K562 (cell line): ENCODE measurements at regions not wholly inside any gene's neighbourhood (a gene's known extent, or its start where the extent isn't known, plus 50 kb on each side); places are given as distances from the start of the nearest gene placed in this dataset.

Experiments
- ATAC-seq: fragments of 200-7000 bp; cut with Tn5 transposase; 3 replicates; pipeline ENCODE4 v1.9.1; 2020; ENCODE audit warnings: moderate library complexity
- BruUV-seq: library from RNA; stranded (reverse); fragments of 400-500 nt; replicated peaks from 2 replicates; lab custom pipeline; 2021; lab: Mats Ljungman, UMichigan
- CTCF ChIA-PET: fragments of 300-600 bp; formaldehyde crosslinking; extraction: SDS; loops from one replicate; lab custom pipeline; 2021; ENCODE audit warnings: low intra/inter-chr PET ratio; lab: Yijun Ruan, JAX
- POLR2A ChIA-PET: fragments of 300-600, 350-650 bp; sonication (Branson Sonifier 250); formaldehyde crosslinking; extraction: SDS; loops from one replicate; lab custom pipeline; 2021; ENCODE audit warnings: antibody characterized with exemption, inconsistent platforms; lab: Yijun Ruan, JAX
- DNase-seq, 4 experiments: peaks; one replicate each; pipeline versions ENCODE4 v3.0.0 to v3.0.0-alpha.2; 2011 to 2018; ENCODE audit warnings: low spot score in 3 of 4, mixed read lengths in 3 of 4; ENCODE audit errors: extremely low read depth in 1 of 4
- FAIRE-seq: peaks from 2 replicates; lab custom pipeline; 2011; peaks lifted over from hg19 to GRCh38; lab: Jason Lieb, UNC
- H2AFZ ChIP-seq: 2 replicates; pipeline ENCODE4 v1.6.0; 2011; ENCODE audit warnings: low read depth, low read length, control low read depth, inconsistent platforms
- H3K27ac ChIP-seq: fragments of 200-600 bp; 3 replicates; pipeline ENCODE4 v1.8.0; 2011; ENCODE audit warnings: low read depth, mild to moderate bottlenecking, control low read depth, inconsistent platforms, low read length, moderate library complexity, mixed read lengths; ENCODE audit errors: extremely low read depth
- H3K27me3 ChIP-seq, 2 experiments: fragments of 300-600 bp in 1 of 2; 2 replicates in 1 of 2; 3 replicates in 1 of 2; pipeline versions ENCODE4 v1.6.0 to v1.8.0; 2011; ENCODE audit warnings: inconsistent platforms in 2 of 2, low read length in 2 of 2, mild to moderate bottlenecking in 1 of 2, mixed read lengths in 1 of 2, moderate library complexity in 1 of 2; ENCODE audit not compliant: control insufficient read depth in 2 of 2, insufficient read depth in 2 of 2
- H3K36me3 ChIP-seq: fragments of 300-600 bp; 3 replicates; pipeline ENCODE4 v1.8.0; 2011; ENCODE audit warnings: mild to moderate bottlenecking, low read length, inconsistent platforms; ENCODE audit not compliant: control insufficient read depth, insufficient read depth
- H3K4me1 ChIP-seq, 2 experiments: fragments of 200-600 bp in 1 of 2; replicated peaks in 1 of 2; 2 replicates in 1 of 2; 3 replicates in 1 of 2; pipeline versions ENCODE4 v1.5.1 to v1.8.0; 2011; ENCODE audit warnings: inconsistent platforms in 2 of 2, low read length in 2 of 2, mild to moderate bottlenecking in 1 of 2, mixed read lengths in 1 of 2, moderate library complexity in 1 of 2; ENCODE audit not compliant: control insufficient read depth in 2 of 2, insufficient read depth in 2 of 2
- H3K4me2 ChIP-seq: 2 replicates; pipeline ENCODE4 v1.6.1; 2011; ENCODE audit warnings: low read length, control low read depth, inconsistent platforms, mixed read lengths; ENCODE audit not compliant: insufficient read depth
- H3K4me3 ChIP-seq: fragments of 200-600 bp; sonication (generic), shearing (Covaris generic); 2 replicates; pipeline ENCODE4 v1.5.1; 2016; ENCODE audit warnings: control low read depth, inconsistent platforms
- H3K79me2 ChIP-seq: fragments of 200-600 bp; 3 replicates; pipeline ENCODE4 v1.8.0; 2011; ENCODE audit warnings: low read length, inconsistent platforms; ENCODE audit not compliant: control insufficient read depth, insufficient read depth
- H3K9ac ChIP-seq, 2 experiments: 2 replicates each; pipeline versions ENCODE4 v1.6.0 to v1.6.1; 2011; ENCODE audit warnings: low read depth in 2 of 2, low read length in 2 of 2, control low read depth in 1 of 2, inconsistent platforms in 1 of 2, mild to moderate bottlenecking in 1 of 2, mixed read lengths in 1 of 2; ENCODE audit not compliant: insufficient read depth in 1 of 2
- H3K9me1 ChIP-seq: one replicate; pipeline ENCODE4 v1.6.0; 2011; ENCODE audit warnings: inconsistent platforms, mild to moderate bottlenecking, low read length, moderate library complexity; ENCODE audit not compliant: control insufficient read depth, insufficient read depth
- H3K9me3 ChIP-seq: replicated peaks from 2 replicates; pipeline ENCODE4 v1.5.1; 2011; ENCODE audit warnings: low read depth, low read length, inconsistent platforms; ENCODE audit not compliant: control insufficient read depth, insufficient read depth
- H4K20me1 ChIP-seq: replicated peaks from 2 replicates; pipeline ENCODE4 v1.6.1; 2011; ENCODE audit warnings: low read length, inconsistent platforms, mixed read lengths; ENCODE audit not compliant: control insufficient read depth, insufficient read depth
- FOXK1 ChIP-seq: sonication (generic); formaldehyde crosslinking; IDR thresholded peaks from 2 replicates; pipeline ENCODE4 v1.8.0; 2022; ENCODE audit warnings: missing genetic modification reagents, mild to moderate bottlenecking, borderline replicate concordance
- HMG20A ChIP-seq: fragments of 450-650 bp; formaldehyde crosslinking; conservative IDR thresholded peaks from 2 replicates; pipeline ENCODE4 v1.4.0; 2020; ENCODE audit warnings: mild to moderate bottlenecking, mixed read lengths
- MED1 ChIP-seq: sonication (generic); formaldehyde crosslinking; IDR thresholded peaks from 2 replicates; pipeline ENCODE4 v1.8.1; 2023; ENCODE audit warnings: missing genetic modification reagents, borderline replicate concordance
- MIER1 ChIP-seq: fragments of 450-650 bp; IDR thresholded peaks from 2 replicates; pipeline ENCODE4 v1.6.1; 2016; ENCODE audit warnings: antibody characterized with exemption, mild to moderate bottlenecking, low read depth
- NFIC ChIP-seq: fragments of 450-650 bp; IDR thresholded peaks from 2 replicates; pipeline ENCODE4 v1.6.1; 2017; ENCODE audit warnings: mild to moderate bottlenecking, inconsistent platforms
- PURB ChIP-seq: sonication (generic); formaldehyde crosslinking; IDR thresholded peaks from 2 replicates; pipeline ENCODE4 v1.9.0; 2021; ENCODE audit warnings: low read depth, mild to moderate bottlenecking, missing genetic modification reagents
- RBM22 ChIP-seq: fragments of 200-400 bp; formaldehyde crosslinking; IDR thresholded peaks from 2 replicates; pipeline ENCODE4 v1.6.1; 2018; ENCODE audit warnings: low read length, low read depth; ENCODE audit not compliant: poor library complexity, severe bottlenecking
- ZC3H4 ChIP-seq: sonication (generic); formaldehyde crosslinking; IDR thresholded peaks from 2 replicates; pipeline ENCODE4 v1.9.0; 2021; ENCODE audit warnings: missing genetic modification reagents, borderline replicate concordance
- ZNF232 ChIP-seq: sonication (generic); formaldehyde crosslinking; IDR thresholded peaks from 2 replicates; pipeline ENCODE4 v1.8.0; 2022; ENCODE audit warnings: mild to moderate bottlenecking, missing genetic modification reagents
- ZNF766 ChIP-seq: fragments of 200-800 bp; sonication (Bioruptor generic); conservative IDR thresholded peaks from 2 replicates; pipeline ENCODE4 v1.6.1; 2016; ENCODE audit warnings: missing genetic modification characterization, missing compliant biosample characterization
- WGBS: fragments of 100-300 bp; shearing (Covaris generic); methylation state at CpG from one replicate; pipeline ENCODE4 v1.1.6; 2016; ENCODE audit warnings: low coverage, mixed read lengths; ENCODE audit not compliant: insufficient coverage; ENCODE audit errors: missing lambda C conversion rate; 5-methylcytosine and 5-hydroxymethylcytosine counted together
- in situ Hi-C: fragments of 300-500 bp; cut with MboI; formaldehyde crosslinking; loops from 4 replicates; pipeline ENCODE4 v1.15.0; 2018; ENCODE audit warnings: inconsistent platforms, mixed read lengths
- intact Hi-C: fragments of 100-400 bp; cut with micrococcal nuclease; formaldehyde crosslinking; loops from 2 replicates; pipeline ENCODE4 v1.14.2; 2022
- TF ChIP-seq, protein P1 (sequence below), 2 experiments: fragments of 450-650 bp in 1 of 2; IDR thresholded peaks; 2 replicates each; pipeline ENCODE4 v1.6.1; 2011 to 2017; ENCODE audit warnings: low read depth in 2 of 2, antibody characterized with exemption in 1 of 2, borderline replicate concordance in 1 of 2, low read length in 1 of 2, mild to moderate bottlenecking in 1 of 2, mixed read lengths in 1 of 2; ENCODE audit not compliant: control insufficient read depth in 1 of 2
- TF ChIP-seq, protein P2 (sequence below), 3 experiments: fragments of 200-800 bp in 1 of 3; fragments of 250-450 bp in 1 of 3; fragments of 450-650 bp in 1 of 3; sonication (Bioruptor Pico) in 1 of 3; sonication (Bioruptor generic) in 1 of 3; formaldehyde crosslinking in 1 of 3; IDR thresholded peaks; 2 replicates each; pipeline versions ENCODE4 v1.6.1 to v1.8.0; 2016 to 2022; ENCODE audit warnings: mild to moderate bottlenecking in 2 of 3, missing genetic modification characterization in 2 of 3, missing compliant biosample characterization in 1 of 3, moderate library complexity in 1 of 3

DNA sequence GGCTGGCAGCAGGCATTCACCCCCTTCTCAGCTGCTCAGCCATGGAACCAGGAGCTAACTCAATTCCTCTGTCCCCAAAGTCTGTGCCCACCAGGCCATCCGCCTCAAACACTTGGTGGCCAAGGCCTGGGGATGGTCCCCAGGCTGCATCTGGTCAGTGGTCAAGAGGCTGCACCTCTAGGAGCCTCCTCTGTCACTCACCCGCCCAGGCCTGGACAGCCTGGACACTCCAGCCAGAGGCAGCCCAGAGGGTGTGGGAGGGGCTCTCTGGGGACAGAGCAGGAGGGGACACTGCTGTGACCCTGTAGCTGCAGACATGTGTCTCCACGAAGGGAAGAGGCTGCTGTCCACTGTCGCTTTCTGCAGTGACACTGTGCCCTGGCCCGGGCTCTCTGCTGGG lies 416.6 kb upstream of the SULF2 start:
- no peak; the same call in 2 of the 3 replicates for ATAC-seq
- no peak for FAIRE-seq
- Histone ChIP-seq H3K36me3 (no peaks in the 10 kb centered on the region), H3K9me1 (no peaks in the 10 kb centered on the region), H2AFZ (no peak overlapping the region), H3K27me3 (peaks cover 6 to 45% of the 10 kb centered on the region in 2 experiments; a peak in 3 of 5 replicates), H3K9me3 (no peaks in the 10 kb centered on the region), H3K4me2 (no peak overlapping the region), H4K20me1 (no peaks in the 10 kb centered on the region; the same call in 1 of the 2 replicates), H3K79me2 (no peaks in the 10 kb centered on the region), H3K4me3 (no peak overlapping the region), H3K4me1 (no peaks in the 10 kb centered on the region), H3K27ac (no peak overlapping the region), H3K9ac (no peak overlapping the region)
- ChIA-PET POLR2A (interaction anchor here (0.6 kb wide), 1 partner anchor 12 kb away, joined by 3 read pairs; no protein-coding TSS in a partner anchor), CTCF (no interaction called here)
- WGBS: 0% methylated on average over 4 of the region's 5 CpGs
- DNase-seq: no peak
- no TSS peak for BruUV-seq
- in situ Hi-C loops: no loop called here
- intact Hi-C loops: no loop called here
- TF ChIP-seq ZNF766 (CRISPR knock-in tag): no peak
- no peak for TF ChIP-seq MED1 (CRISPR knock-in tag)
- TF ChIP-seq MIER1: no peak
- TF ChIP-seq NFIC: no peak
- TF ChIP-seq, protein P1, sequence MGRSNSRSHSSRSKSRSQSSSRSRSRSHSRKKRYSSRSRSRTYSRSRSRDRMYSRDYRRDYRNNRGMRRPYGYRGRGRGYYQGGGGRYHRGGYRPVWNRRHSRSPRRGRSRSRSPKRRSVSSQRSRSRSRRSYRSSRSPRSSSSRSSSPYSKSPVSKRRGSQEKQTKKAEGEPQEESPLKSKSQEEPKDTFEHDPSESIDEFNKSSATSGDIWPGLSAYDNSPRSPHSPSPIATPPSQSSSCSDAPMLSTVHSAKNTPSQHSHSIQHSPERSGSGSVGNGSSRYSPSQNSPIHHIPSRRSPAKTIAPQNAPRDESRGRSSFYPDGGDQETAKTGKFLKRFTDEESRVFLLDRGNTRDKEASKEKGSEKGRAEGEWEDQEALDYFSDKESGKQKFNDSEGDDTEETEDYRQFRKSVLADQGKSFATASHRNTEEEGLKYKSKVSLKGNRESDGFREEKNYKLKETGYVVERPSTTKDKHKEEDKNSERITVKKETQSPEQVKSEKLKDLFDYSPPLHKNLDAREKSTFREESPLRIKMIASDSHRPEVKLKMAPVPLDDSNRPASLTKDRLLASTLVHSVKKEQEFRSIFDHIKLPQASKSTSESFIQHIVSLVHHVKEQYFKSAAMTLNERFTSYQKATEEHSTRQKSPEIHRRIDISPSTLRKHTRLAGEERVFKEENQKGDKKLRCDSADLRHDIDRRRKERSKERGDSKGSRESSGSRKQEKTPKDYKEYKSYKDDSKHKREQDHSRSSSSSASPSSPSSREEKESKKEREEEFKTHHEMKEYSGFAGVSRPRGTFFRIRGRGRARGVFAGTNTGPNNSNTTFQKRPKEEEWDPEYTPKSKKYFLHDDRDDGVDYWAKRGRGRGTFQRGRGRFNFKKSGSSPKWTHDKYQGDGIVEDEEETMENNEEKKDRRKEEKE (IDR thresholded peaks at IDR 0.05; ENCODE audit: borderline replicate concordance in 1 of 2, control insufficient read depth in 1 of 2, low read depth in 2 of 2, low read length in 1 of 2): no peak
- TF ChIP-seq ZC3H4: no peak
- TF ChIP-seq FOXK1 (CRISPR knock-in tag): no peak
- TF ChIP-seq PURB: no peak
- no peak for TF ChIP-seq RBM22
- no peak for TF ChIP-seq ZNF232 (CRISPR knock-in tag)
- no peak for TF ChIP-seq HMG20A (CRISPR knock-in tag)
- TF ChIP-seq, protein P2, sequence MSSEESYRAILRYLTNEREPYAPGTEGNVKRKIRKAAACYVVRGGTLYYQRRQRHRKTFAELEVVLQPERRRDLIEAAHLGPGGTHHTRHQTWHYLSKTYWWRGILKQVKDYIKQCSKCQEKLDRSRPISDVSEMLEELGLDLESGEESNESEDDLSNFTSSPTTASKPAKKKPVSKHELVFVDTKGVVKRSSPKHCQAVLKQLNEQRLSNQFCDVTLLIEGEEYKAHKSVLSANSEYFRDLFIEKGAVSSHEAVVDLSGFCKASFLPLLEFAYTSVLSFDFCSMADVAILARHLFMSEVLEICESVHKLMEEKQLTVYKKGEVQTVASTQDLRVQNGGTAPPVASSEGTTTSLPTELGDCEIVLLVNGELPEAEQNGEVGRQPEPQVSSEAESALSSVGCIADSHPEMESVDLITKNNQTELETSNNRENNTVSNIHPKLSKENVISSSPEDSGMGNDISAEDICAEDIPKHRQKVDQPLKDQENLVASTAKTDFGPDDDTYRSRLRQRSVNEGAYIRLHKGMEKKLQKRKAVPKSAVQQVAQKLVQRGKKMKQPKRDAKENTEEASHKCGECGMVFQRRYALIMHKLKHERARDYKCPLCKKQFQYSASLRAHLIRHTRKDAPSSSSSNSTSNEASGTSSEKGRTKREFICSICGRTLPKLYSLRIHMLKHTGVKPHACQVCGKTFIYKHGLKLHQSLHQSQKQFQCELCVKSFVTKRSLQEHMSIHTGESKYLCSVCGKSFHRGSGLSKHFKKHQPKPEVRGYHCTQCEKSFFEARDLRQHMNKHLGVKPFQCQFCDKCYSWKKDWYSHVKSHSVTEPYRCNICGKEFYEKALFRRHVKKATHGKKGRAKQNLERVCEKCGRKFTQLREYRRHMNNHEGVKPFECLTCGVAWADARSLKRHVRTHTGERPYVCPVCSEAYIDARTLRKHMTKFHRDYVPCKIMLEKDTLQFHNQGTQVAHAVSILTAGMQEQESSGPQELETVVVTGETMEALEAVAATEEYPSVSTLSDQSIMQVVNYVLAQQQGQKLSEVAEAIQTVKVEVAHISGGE (CRISPR knock-in tag; IDR thresholded peaks at IDR 0.05): no peak
